Peyer's patch (tissue), 4 donors: ENCODE measurements at regions not wholly inside any gene's neighbourhood (a gene's known extent, or its start where the extent isn't known, plus 50 kb on each side); places are given as distances from the start of the nearest gene placed in this dataset.

ENCODE experiments used
- CTCF ChIP-seq, 6 experiments: fragments of 450-650 bp in 4 of 6; fragments of 200-600 bp in 2 of 6; sonication (generic) in 1 of 6; IDR thresholded peaks; one replicate each; pipeline ENCODE4 v1.5.1; 2017 to 2019; ENCODE audit warnings: antibody characterized with exemption in 6 of 6, mild to moderate bottlenecking in 3 of 6, moderate library complexity in 1 of 6
- POLR2A ChIP-seq, 2 donors: fragments of 450-650 bp; IDR thresholded peaks; one replicate each; pipeline ENCODE4 v1.5.1; 2017; ENCODE audit warnings: antibody characterized with exemption in 2 of 2, mild to moderate bottlenecking in 2 of 2, moderate library complexity in 2 of 2

GRCh38 chr9:80197661-80198060 lies 625.9 kb downstream of the TLE4 start:
- TF ChIP-seq CTCF (IDR thresholded peaks at IDR 0.05) (no peak), POLR2A (IDR thresholded peaks at IDR 0.05) (no peak)
